NCI-H1092 treated with DMSO at 0.1 percent for 48 hours (cell line): ENCODE measurements at regions not wholly inside any gene's neighbourhood (a gene's known extent, or its start where the extent isn't known, plus 50 kb on each side); places are given as distances from the start of the nearest gene placed in this dataset.

ENCODE experiments used
- DNase-seq: peaks from one replicate; lab custom pipeline; 2025; lab: John Stamatoyannopoulos, UW

GRCh38 chr9:79149585-79149984 lies 422.2 kb upstream of the TLE4 start:
- DNase-seq, result no peak

- DNase-seq, result no peak
Observed at GRCh38 chr9:79151791-79152190, 420.0 kb upstream of the TLE4 start.

GRCh38 chr9:79152306-79152705 lies 419.5 kb upstream of the TLE4 start:
- no peak for DNase-seq

GRCh38 chr9:79154806-79155205 lies 417.0 kb upstream of the TLE4 start:
- DNase-seq, result no peak

GRCh38 chr9:79155308-79155707 lies 416.5 kb upstream of the TLE4 start:
- no peak for DNase-seq

- DNase-seq, result no peak
Observed at GRCh38 chr9:79163544-79163943, 408.2 kb upstream of the TLE4 start.

- no peak for DNase-seq
Observed at GRCh38 chr9:79164406-79164805, 407.4 kb upstream of the TLE4 start.

- no peak for DNase-seq
Observed at GRCh38 chr9:79165020-79165780, 406.6 kb upstream of the TLE4 start.

GRCh38 chr9:79166005-79166404 lies 405.8 kb upstream of the TLE4 start:
- DNase-seq, result no peak

- no peak for DNase-seq
Observed at GRCh38 chr9:79170643-79171042, 401.1 kb upstream of the TLE4 start.

GRCh38 chr9:79173932-79174331 lies 397.8 kb upstream of the TLE4 start:
- no peak for DNase-seq

GRCh38 chr9:79176014-79176697 lies 395.6 kb upstream of the TLE4 start:
- no peak for DNase-seq

- DNase-seq, result no peak
Observed at GRCh38 chr9:79184831-79185230, 386.9 kb upstream of the TLE4 start.

- DNase-seq, result no peak
Observed at GRCh38 chr9:79185866-79186265, 385.9 kb upstream of the TLE4 start.

GRCh38 chr9:79189511-79189924 lies 382.2 kb upstream of the TLE4 start:
- no peak for DNase-seq

- no peak for DNase-seq
Observed at GRCh38 chr9:79193001-79193400, 378.8 kb upstream of the TLE4 start.

GRCh38 chr9:79193501-79194223 lies 378.1 kb upstream of the TLE4 start:
- no peak for DNase-seq

GRCh38 chr9:79195879-79196278 lies 375.9 kb upstream of the TLE4 start:
- DNase-seq, result no peak

GRCh38 chr9:79196606-79197005 lies 375.2 kb upstream of the TLE4 start:
- no peak for DNase-seq

- DNase-seq, result no peak
Observed at GRCh38 chr9:79200336-79200735, 371.4 kb upstream of the TLE4 start.

GRCh38 chr9:79201636-79202035 lies 370.1 kb upstream of the TLE4 start:
- DNase-seq, result no peak

GRCh38 chr9:79208791-79209396 lies 362.9 kb upstream of the TLE4 start:
- no peak for DNase-seq
